Ovary (tissue), 3 donors: ENCODE measurements at regions not wholly inside any gene's neighbourhood (a gene's known extent, or its start where the extent isn't known, plus 50 kb on each side); places are given as distances from the start of the nearest gene placed in this dataset.

ENCODE experiments used
- POLR2A ChIP-seq: fragments of 450-650 bp; IDR thresholded peaks from one replicate; pipeline ENCODE4 v1.6.1; 2017; ENCODE audit warnings: antibody characterized with exemption, mild to moderate bottlenecking, moderate library complexity
- TF ChIP-seq, protein P1 (sequence below), 3 donors: fragments of 450-650 bp in 2 of 3; fragments of 200-600 bp in 1 of 3; IDR thresholded peaks; one replicate each; pipeline versions ENCODE4 v1.5.1 to v1.8.0; 2016 to 2022; ENCODE audit warnings: antibody characterized with exemption in 3 of 3, mild to moderate bottlenecking in 1 of 3
- donor health status: DM: no; HTN: no; CAD: no.

- TF ChIP-seq, protein P1, sequence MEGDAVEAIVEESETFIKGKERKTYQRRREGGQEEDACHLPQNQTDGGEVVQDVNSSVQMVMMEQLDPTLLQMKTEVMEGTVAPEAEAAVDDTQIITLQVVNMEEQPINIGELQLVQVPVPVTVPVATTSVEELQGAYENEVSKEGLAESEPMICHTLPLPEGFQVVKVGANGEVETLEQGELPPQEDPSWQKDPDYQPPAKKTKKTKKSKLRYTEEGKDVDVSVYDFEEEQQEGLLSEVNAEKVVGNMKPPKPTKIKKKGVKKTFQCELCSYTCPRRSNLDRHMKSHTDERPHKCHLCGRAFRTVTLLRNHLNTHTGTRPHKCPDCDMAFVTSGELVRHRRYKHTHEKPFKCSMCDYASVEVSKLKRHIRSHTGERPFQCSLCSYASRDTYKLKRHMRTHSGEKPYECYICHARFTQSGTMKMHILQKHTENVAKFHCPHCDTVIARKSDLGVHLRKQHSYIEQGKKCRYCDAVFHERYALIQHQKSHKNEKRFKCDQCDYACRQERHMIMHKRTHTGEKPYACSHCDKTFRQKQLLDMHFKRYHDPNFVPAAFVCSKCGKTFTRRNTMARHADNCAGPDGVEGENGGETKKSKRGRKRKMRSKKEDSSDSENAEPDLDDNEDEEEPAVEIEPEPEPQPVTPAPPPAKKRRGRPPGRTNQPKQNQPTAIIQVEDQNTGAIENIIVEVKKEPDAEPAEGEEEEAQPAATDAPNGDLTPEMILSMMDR (IDR thresholded peaks at IDR 0.05), result no peak
- TF ChIP-seq POLR2A, result no peak
Measured at GRCh38 chr9:104412238-104412637, 91.8 kb upstream of the OR13F1 start.
